OCI-LY3 (cell line): ENCODE measurements at regions not wholly inside any gene's neighbourhood (a gene's known extent, or its start where the extent isn't known, plus 50 kb on each side); places are given as distances from the start of the nearest gene placed in this dataset.

Experiments used
- CTCF ChIP-seq: fragments of 200-600, 300-600 bp; sonication (generic); IDR thresholded peaks from 2 replicates; pipeline ENCODE4 v1.5.1; 2014; ENCODE audit warnings: antibody characterized with exemption, low read length, low read depth
- EZH2phosphoT487 ChIP-seq: fragments of 200-600 bp; shearing (Covaris generic); IDR thresholded peaks from 2 replicates; pipeline ENCODE4 v1.6.1; 2018; ENCODE audit warnings: antibody characterized with exemption, mixed run types, low read depth

DNA sequence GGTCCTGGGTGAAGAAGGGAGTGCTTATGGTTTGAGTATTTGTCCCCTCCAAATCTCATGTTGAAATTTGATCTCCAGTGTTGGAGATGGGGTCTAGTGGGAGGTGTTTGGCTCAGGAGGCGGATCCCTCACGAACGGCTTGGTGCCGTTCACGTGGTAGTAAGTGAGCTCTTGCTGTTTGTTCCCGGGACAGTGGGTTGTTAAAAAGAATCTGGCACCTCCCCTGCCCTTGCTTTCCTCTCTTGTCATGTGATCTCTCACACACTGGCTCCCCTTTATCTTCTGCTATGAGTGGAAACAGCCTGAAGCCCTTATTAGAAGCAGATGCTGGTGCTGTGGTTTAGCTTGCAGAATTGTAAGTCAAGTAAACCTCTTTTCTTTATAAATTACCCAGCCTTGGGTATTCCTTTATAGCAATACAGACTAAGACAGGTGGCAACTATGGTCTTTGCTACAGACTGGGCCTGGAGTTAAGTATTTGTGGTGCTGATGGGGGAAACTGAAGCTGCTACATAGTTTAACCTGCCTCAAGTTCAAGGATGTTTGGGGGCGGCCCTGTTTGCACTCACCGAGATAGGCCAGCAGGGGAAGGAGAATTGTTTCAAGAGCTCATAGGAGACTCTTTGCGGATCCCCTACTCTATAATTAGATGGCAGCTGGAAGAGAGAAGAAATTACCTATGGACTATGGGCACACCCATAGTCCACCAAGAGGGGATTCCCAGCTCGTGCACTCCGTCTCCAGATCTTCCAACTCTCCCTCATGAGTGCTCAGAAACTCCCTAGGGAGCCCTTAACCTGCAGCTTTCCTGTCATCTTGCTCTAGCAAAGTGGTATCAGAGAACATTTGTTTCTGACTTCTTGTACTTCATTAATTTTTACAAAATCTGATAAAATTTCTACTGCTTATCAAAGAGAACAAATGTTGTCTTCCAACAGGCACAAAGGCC is 164.6 kb downstream of the SLC15A5 start:
- TF ChIP-seq CTCF, result no peak
- TF ChIP-seq EZH2phosphoT487, result no peak
